Right lobe of liver (tissue), 4 donors: ENCODE measurements at regions not wholly inside any gene's neighbourhood (a gene's known extent, or its start where the extent isn't known, plus 50 kb on each side); places are given as distances from the start of the nearest gene placed in this dataset.

Experiments
- CTCF ChIP-seq, 4 donors: fragments of 200-600 bp in 3 of 4; fragments of 450-650 bp in 1 of 4; IDR thresholded peaks; one replicate each; pipeline versions ENCODE4 v1.5.1 to v1.8.0; 2016 to 2022; ENCODE audit warnings: antibody characterized with exemption in 4 of 4, mild to moderate bottlenecking in 2 of 4
- POLR2A ChIP-seq: fragments of 450-650 bp; IDR thresholded peaks from one replicate; pipeline ENCODE4 v1.6.1; 2017; ENCODE audit warnings: antibody characterized with exemption, mild to moderate bottlenecking
- donor health status: DM: no; HTN: no; CAD: no.
- donor health status: DM: no; HTN: no; CAD: no.
- donor health status: DM: no; HTN: yes; CAD: no.

GRCh38 chr10:44322137-44322536 lies 62.8 kb downstream of the CXCL12 start:
- TF ChIP-seq CTCF (IDR thresholded peaks at IDR 0.05), result no peak
- TF ChIP-seq POLR2A, result no peak
